HCT116 (cell line): ENCODE measurements at regions not wholly inside any gene's neighbourhood (a gene's known extent, or its start where the extent isn't known, plus 50 kb on each side); places are given as distances from the start of the nearest gene placed in this dataset.

ENCODE experiments used
- ATAC-seq: fragments of 200-7000 bp; cut with Tn5 transposase; 2 replicates; pipeline ENCODE4 v1.9.1; 2020; ENCODE audit warnings: mild to moderate bottlenecking, moderate library complexity
- BruUV-seq: library from RNA; stranded (reverse); fragments of 400-500 nt; replicated peaks from 2 replicates; lab custom pipeline; 2021; lab: Mats Ljungman, UMichigan
- CTCF ChIA-PET: fragments of 300-600 bp; sonication (Branson Sonifier 250); formaldehyde crosslinking; loops from one replicate; lab custom pipeline; 2021; ENCODE audit warnings: antibody characterized with exemption; lab: Charles Lee
- POLR2A ChIA-PET: fragments of 300-600, 350-600 bp; sonication (Branson Sonifier 250); formaldehyde crosslinking; loops from one replicate; lab custom pipeline; 2021; ENCODE audit warnings: antibody characterized with exemption; lab: Charles Lee
- RAD21 ChIA-PET, 2 experiments: fragments of 300-600 bp; sonication (Branson Sonifier 250); formaldehyde crosslinking; loops; one replicate each; lab custom pipeline; 2023; ENCODE audit warnings: low total read pairs in 2 of 2; ENCODE audit not compliant: uncharacterized antibody in 2 of 2, unreplicated experiment in 2 of 2, low non-redundant PET in 1 of 2; lab: Charles Lee
- DNase-seq: peaks from one replicate; pipeline ENCODE4 v3.0.0-alpha.2; 2010; ENCODE audit warnings: low read depth, low spot score
- H2AFZ ChIP-seq: fragments of 200-600 bp; shearing (Covaris generic), sonication (generic); 2 replicates; pipeline ENCODE4 v1.6.1; 2017; ENCODE audit warnings: low read depth, mixed run types, mixed read lengths, antibody characterized with exemption, low read length; ENCODE audit not compliant: poor library complexity, severe bottlenecking
- H3K27ac ChIP-seq: 2 replicates; pipeline ENCODE4 v1.5.1; 2012; ENCODE audit warnings: low read depth, low read length
- H3K27me3 ChIP-seq: fragments of 200-600 bp; sonication (generic); 2 replicates; pipeline ENCODE4 v1.6.1; 2016; ENCODE audit warnings: mixed run types, low read length, mixed read lengths; ENCODE audit not compliant: insufficient read depth
- H3K36me3 ChIP-seq, 2 experiments: fragments of 200-500 bp in 1 of 2; fragments of 200-600 bp in 1 of 2; sonication (Bioruptor generic) in 1 of 2; sonication (generic) in 1 of 2; 2 replicates each; pipeline versions ENCODE4 v1.5.1 to v1.6.1; 2014 to 2016; ENCODE audit warnings: low read length in 2 of 2, inconsistent platforms in 1 of 2, mixed read lengths in 1 of 2, mixed run types in 1 of 2; ENCODE audit not compliant: insufficient read depth in 2 of 2, control insufficient read depth in 1 of 2
- H3K4me1 ChIP-seq, 2 experiments: fragments of 200-600 bp in 1 of 2; sonication (generic) in 1 of 2; 2 replicates each; pipeline versions ENCODE4 v1.5.1 to v1.6.1; 2012 to 2017; ENCODE audit warnings: low read length in 2 of 2, inconsistent platforms in 1 of 2, mild to moderate bottlenecking in 1 of 2, mixed read lengths in 1 of 2, mixed run types in 1 of 2, moderate library complexity in 1 of 2; ENCODE audit not compliant: insufficient read depth in 2 of 2, control insufficient read depth in 1 of 2
- H3K4me2 ChIP-seq: fragments of 200-600 bp; sonication (generic); 2 replicates; pipeline ENCODE4 v1.6.1; 2017; ENCODE audit warnings: mixed run types, low read length, mixed read lengths
- H3K4me3 ChIP-seq, 2 experiments: fragments of 200-600 bp in 1 of 2; sonication (generic) in 1 of 2; replicated peaks in 1 of 2; 2 replicates each; pipeline ENCODE4 v1.5.1; 2011 to 2016; ENCODE audit warnings: low read length in 2 of 2, control low read depth in 1 of 2, low read depth in 1 of 2, mild to moderate bottlenecking in 1 of 2, mixed read lengths in 1 of 2, mixed run types in 1 of 2
- H3K79me2 ChIP-seq: fragments of 200-600 bp; sonication (generic); 2 replicates; pipeline ENCODE4 v1.6.1; 2017; ENCODE audit warnings: mild to moderate bottlenecking, mixed run types, low read length, moderate library complexity, mixed read lengths; ENCODE audit not compliant: insufficient read depth
- H3K9ac ChIP-seq: fragments of 200-600 bp; sonication (generic); 2 replicates; pipeline ENCODE4 v1.6.1; 2016; ENCODE audit warnings: low read length, mixed read lengths
- H3K9me2 ChIP-seq: fragments of 200-600 bp; sonication (generic), shearing (Covaris generic); 2 replicates; pipeline ENCODE4 v1.6.1; 2017; ENCODE audit warnings: mixed run types, mild to moderate bottlenecking, moderate library complexity; ENCODE audit not compliant: insufficient read depth
- H3K9me3 ChIP-seq, 2 experiments: fragments of 200-500 bp in 1 of 2; fragments of 200-600 bp in 1 of 2; sonication (Bioruptor generic) in 1 of 2; sonication (generic) in 1 of 2; 2 replicates each; pipeline ENCODE4 v1.6.1; 2014 to 2017; ENCODE audit warnings: low read length in 2 of 2, mixed read lengths in 2 of 2, inconsistent platforms in 1 of 2, low read depth in 1 of 2, mild to moderate bottlenecking in 1 of 2, mixed run types in 1 of 2, moderate library complexity in 1 of 2; ENCODE audit not compliant: control insufficient read depth in 1 of 2, insufficient read depth in 1 of 2
- H4K20me1 ChIP-seq: fragments of 200-600 bp; sonication (generic), shearing (Covaris generic); 2 replicates; pipeline ENCODE4 v1.6.1; 2017; ENCODE audit warnings: mixed run types, mild to moderate bottlenecking, moderate library complexity; ENCODE audit not compliant: insufficient read depth
- EGR1 ChIP-seq: IDR thresholded peaks from 2 replicates; pipeline ENCODE4 v1.6.1; 2012; ENCODE audit warnings: low read depth
- EZH2 ChIP-seq: fragments of 200-600 bp; sonication (generic); IDR thresholded peaks from 2 replicates; pipeline ENCODE4 v1.6.1; 2017; ENCODE audit warnings: antibody characterized with exemption, mixed run types
- EZH2phosphoT487 ChIP-seq: fragments of 200-600 bp; IDR thresholded peaks from 2 replicates; pipeline ENCODE4 v1.6.1; 2018; ENCODE audit warnings: antibody characterized with exemption, borderline replicate concordance
- FOSL1 ChIP-seq: IDR thresholded peaks from 2 replicates; pipeline ENCODE4 v1.6.1; 2012; ENCODE audit warnings: low read depth
- JUND ChIP-seq: IDR thresholded peaks from 2 replicates; pipeline ENCODE4 v1.6.1; 2012
- POLR2A ChIP-seq: IDR thresholded peaks from 2 replicates; pipeline ENCODE4 v1.7.0; 2011; ENCODE audit warnings: borderline replicate concordance; ENCODE audit not compliant: insufficient read depth, insufficient read length; ENCODE audit errors: extremely low read depth
- POLR2AphosphoS5 ChIP-seq: IDR thresholded peaks from 2 replicates; pipeline ENCODE4 v1.6.1; 2011; ENCODE audit warnings: mild to moderate bottlenecking, low read depth, low read length, moderate library complexity
- SIN3A ChIP-seq: IDR thresholded peaks from 2 replicates; pipeline ENCODE4 v1.6.1; 2012; ENCODE audit warnings: low read depth
- SRF ChIP-seq: IDR thresholded peaks from 2 replicates; pipeline ENCODE4 v1.6.1; 2012; ENCODE audit warnings: low read depth
- TCF7L2 ChIP-seq: IDR thresholded peaks from 2 replicates; pipeline ENCODE4 v1.7.0; 2011; ENCODE audit warnings: borderline replicate concordance, inconsistent platforms; ENCODE audit not compliant: insufficient read depth, insufficient read length; ENCODE audit errors: extremely low read depth
- YY1 ChIP-seq: IDR thresholded peaks from 2 replicates; pipeline ENCODE4 v1.6.1; 2011; ENCODE audit warnings: low read length, low read depth, moderate library complexity, mild to moderate bottlenecking; ENCODE audit not compliant: insufficient replicate concordance; ENCODE audit errors: extremely low read depth
- intact Hi-C: fragments of 100-400 bp; cut with micrococcal nuclease; formaldehyde crosslinking; loops from 2 replicates; pipeline ENCODE4 v1.10.0; 2022
- TF ChIP-seq, protein P1 (sequence below): IDR thresholded peaks from 2 replicates; pipeline ENCODE4 v1.6.1; 2012
- TF ChIP-seq, protein P2 (sequence below), 3 experiments: fragments of 200-600 bp in 1 of 3; sonication (generic) in 1 of 3; IDR thresholded peaks in 2 of 3; conservative IDR thresholded peaks in 1 of 3; 2 replicates each; pipeline ENCODE4 v1.5.1; 2012 to 2017; ENCODE audit warnings: low read depth in 2 of 3, low read length in 2 of 3, antibody characterized with exemption in 1 of 3, borderline replicate concordance in 1 of 3, control low read depth in 1 of 3, mild to moderate bottlenecking in 1 of 3, mixed read lengths in 1 of 3, mixed run types in 1 of 3, moderate library complexity in 1 of 3; ENCODE audit not compliant: insufficient read depth in 1 of 3
- TF ChIP-seq, protein P3 (sequence below): IDR thresholded peaks from 2 replicates; pipeline ENCODE4 v1.6.1; 2012; ENCODE audit warnings: low read depth

DNA sequence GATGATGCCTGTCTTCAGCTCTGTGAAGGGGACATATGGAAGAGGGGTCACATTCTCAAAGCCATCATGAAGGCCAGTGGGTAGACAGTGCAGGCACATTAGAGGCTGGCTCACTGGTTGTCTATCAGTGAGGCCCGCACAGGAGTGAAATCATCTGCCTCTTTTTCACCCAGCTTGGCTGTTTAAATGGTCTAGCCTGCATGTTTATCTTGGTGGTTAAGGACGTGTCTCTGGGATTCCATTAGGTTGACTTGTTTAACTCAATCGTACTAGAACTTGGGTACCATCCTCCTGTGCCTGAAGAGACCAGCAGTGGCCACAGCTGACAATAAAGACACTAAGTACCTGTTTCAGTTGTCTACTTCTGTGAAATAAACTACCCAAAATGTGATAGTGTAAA lies 219.3 kb downstream of the PLPP3 start:
- no peaks in the 10 kb centered on the region for H3K9me3 ChIP-seq
- H4K20me1 ChIP-seq, result no peaks in the 10 kb centered on the region
- no peak overlapping the region for H3K4me2 ChIP-seq
- ATAC-seq (no peak), DNase-seq (no peak)
- no peaks in the 10 kb centered on the region for H3K79me2 ChIP-seq
- no TSS peak for BruUV-seq
- H3K27ac ChIP-seq, result no peak overlapping the region
- intact Hi-C loops, result no loop called here
- H3K36me3 ChIP-seq, result no peaks in the 10 kb centered on the region
- TF ChIP-seq EZH2phosphoT487, result no peak
- TF ChIP-seq FOSL1, result no peak
- no peak for TF ChIP-seq EGR1
- TF ChIP-seq, protein P1, sequence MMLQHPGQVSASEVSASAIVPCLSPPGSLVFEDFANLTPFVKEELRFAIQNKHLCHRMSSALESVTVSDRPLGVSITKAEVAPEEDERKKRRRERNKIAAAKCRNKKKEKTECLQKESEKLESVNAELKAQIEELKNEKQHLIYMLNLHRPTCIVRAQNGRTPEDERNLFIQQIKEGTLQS, result no peak
- TF ChIP-seq EZH2, result no peak
- TF ChIP-seq, protein P2, sequence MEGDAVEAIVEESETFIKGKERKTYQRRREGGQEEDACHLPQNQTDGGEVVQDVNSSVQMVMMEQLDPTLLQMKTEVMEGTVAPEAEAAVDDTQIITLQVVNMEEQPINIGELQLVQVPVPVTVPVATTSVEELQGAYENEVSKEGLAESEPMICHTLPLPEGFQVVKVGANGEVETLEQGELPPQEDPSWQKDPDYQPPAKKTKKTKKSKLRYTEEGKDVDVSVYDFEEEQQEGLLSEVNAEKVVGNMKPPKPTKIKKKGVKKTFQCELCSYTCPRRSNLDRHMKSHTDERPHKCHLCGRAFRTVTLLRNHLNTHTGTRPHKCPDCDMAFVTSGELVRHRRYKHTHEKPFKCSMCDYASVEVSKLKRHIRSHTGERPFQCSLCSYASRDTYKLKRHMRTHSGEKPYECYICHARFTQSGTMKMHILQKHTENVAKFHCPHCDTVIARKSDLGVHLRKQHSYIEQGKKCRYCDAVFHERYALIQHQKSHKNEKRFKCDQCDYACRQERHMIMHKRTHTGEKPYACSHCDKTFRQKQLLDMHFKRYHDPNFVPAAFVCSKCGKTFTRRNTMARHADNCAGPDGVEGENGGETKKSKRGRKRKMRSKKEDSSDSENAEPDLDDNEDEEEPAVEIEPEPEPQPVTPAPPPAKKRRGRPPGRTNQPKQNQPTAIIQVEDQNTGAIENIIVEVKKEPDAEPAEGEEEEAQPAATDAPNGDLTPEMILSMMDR (IDR thresholded peaks at IDR 0.05 in 2 of 3, conservative IDR thresholded peaks at IDR 0.05 in 1 of 3; ENCODE audit: borderline replicate concordance in 1 of 3, insufficient read depth in 1 of 3, low read depth in 2 of 3, low read length in 2 of 3), result no peak
- no peak for TF ChIP-seq POLR2A
- H3K27me3 ChIP-seq, result no peaks in the 10 kb centered on the region
- CTCF ChIA-PET, result no interaction called here
- POLR2A ChIA-PET, result no interaction called here
- no peak overlapping the region for H3K9ac ChIP-seq
- no peaks in the 10 kb centered on the region for H3K4me1 ChIP-seq
- RAD21 ChIA-PET, result no interaction called here
- no peak overlapping the region for H3K4me3 ChIP-seq
- H2AFZ ChIP-seq, result no peak overlapping the region
- H3K9me2 ChIP-seq, result no peaks in the 10 kb centered on the region

DNA sequence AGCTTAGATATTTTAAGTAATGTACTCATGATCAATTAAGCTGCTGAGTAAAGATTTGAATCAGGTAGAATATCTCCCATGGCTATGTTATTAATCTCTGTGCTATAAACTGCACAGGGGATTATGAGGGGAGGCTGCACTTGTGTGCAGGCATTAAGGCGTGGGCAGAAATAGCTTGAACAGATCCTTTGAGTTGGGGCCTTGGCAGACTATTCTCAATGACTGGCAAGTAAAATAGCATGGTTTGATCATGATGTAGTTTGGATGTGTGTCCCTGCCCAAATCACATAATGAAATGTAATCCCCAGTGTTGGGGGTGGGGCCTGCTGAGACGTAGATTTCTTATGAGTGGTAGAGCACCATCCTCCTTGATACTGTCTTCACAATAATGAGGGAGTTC lies 220.3 kb downstream of the PLPP3 start:
- POLR2A ChIA-PET, result no interaction called here
- CTCF ChIA-PET, result no interaction called here
- no peaks in the 10 kb centered on the region for H3K9me3 ChIP-seq
- H3K9ac ChIP-seq, result no peak overlapping the region
- DNase-seq, result no peak
- H2AFZ ChIP-seq, result no peak overlapping the region
- no peaks in the 10 kb centered on the region for H3K4me1 ChIP-seq
- H3K9me2 ChIP-seq, result no peaks in the 10 kb centered on the region
- no peak for ATAC-seq
- H3K27ac ChIP-seq, result no peak overlapping the region
- H3K4me2 ChIP-seq, result no peak overlapping the region
- no TSS peak for BruUV-seq
- H3K79me2 ChIP-seq, result no peaks in the 10 kb centered on the region
- H4K20me1 ChIP-seq, result no peaks in the 10 kb centered on the region
- no peaks in the 10 kb centered on the region for H3K27me3 ChIP-seq
- RAD21 ChIA-PET, result no interaction called here
- intact Hi-C loops, result loop anchor here (10.0 kb wide), 1 partner anchor 56 kb away; no protein-coding TSS in a partner anchor
- no peaks in the 10 kb centered on the region for H3K36me3 ChIP-seq
- no peak overlapping the region for H3K4me3 ChIP-seq
- TF ChIP-seq TCF7L2 (no peak), JUND (no peak), YY1 (no peak), POLR2A (no peak), SIN3A (no peak), SRF (no peak), POLR2AphosphoS5 (no peak), EZH2phosphoT487 (no peak), EGR1 (no peak)
- TF ChIP-seq, protein P3, sequence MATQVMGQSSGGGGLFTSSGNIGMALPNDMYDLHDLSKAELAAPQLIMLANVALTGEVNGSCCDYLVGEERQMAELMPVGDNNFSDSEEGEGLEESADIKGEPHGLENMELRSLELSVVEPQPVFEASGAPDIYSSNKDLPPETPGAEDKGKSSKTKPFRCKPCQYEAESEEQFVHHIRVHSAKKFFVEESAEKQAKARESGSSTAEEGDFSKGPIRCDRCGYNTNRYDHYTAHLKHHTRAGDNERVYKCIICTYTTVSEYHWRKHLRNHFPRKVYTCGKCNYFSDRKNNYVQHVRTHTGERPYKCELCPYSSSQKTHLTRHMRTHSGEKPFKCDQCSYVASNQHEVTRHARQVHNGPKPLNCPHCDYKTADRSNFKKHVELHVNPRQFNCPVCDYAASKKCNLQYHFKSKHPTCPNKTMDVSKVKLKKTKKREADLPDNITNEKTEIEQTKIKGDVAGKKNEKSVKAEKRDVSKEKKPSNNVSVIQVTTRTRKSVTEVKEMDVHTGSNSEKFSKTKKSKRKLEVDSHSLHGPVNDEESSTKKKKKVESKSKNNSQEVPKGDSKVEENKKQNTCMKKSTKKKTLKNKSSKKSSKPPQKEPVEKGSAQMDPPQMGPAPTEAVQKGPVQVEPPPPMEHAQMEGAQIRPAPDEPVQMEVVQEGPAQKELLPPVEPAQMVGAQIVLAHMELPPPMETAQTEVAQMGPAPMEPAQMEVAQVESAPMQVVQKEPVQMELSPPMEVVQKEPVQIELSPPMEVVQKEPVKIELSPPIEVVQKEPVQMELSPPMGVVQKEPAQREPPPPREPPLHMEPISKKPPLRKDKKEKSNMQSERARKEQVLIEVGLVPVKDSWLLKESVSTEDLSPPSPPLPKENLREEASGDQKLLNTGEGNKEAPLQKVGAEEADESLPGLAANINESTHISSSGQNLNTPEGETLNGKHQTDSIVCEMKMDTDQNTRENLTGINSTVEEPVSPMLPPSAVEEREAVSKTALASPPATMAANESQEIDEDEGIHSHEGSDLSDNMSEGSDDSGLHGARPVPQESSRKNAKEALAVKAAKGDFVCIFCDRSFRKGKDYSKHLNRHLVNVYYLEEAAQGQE, result no peak
